ENCODE measurements at regions not wholly inside any gene's neighbourhood (a gene's known extent, or its start where the extent isn't known, plus 50 kb on each side); places are given as distances from the start of the nearest gene placed in this dataset.
A peak's percentile ranks its signal among the peaks of the same experiment; 100 is the strongest.
"Not testable (repeated sequence)": the region's sequence is repeated elsewhere in the genome, so short reads cannot be mapped to it uniquely, and the experiment has no call there.

DNA sequence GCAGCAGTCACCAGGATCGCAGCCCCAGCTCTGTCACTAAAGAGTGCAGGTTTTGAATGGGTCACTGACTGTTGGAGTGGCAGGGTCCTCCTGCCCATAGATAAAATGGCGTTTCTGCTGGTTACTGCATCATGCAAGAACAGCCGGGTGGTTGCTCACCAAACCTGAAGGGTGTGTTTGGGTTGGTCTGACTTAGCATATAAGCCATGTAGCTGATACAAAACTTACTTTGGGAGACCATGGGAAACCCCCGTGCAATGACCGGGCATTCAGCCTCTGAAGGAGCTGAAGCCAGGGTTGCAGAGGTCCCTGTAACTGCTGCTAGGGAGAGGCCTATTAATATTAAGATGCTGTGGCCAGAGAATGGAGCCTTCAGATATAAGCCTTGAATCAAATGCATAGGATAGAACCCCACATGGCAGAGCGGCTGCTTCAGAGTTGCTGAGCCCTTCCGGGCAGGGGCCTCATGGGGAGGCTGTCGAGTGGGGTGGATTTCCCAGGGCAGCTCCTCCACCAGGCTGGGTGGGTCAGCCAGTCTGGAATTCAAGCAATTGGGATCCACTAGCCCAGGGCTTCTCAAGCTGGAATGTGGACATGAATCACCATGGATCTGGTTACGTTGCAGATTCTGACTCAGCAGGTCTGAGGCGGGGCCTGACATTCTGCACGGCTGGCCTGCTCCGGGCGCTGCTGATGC lies 70.9 kb upstream of the CTBP2 start:
- H3K4me1 Mint-ChIP-seq: peaks cover 0 to 4% of the 10 kb centered on the region in 2 donors
- 92% methylated on average over 13 of the region's 13 CpGs for WGBS (ENCODE audit: insufficient coverage)
- H3K36me3 Mint-ChIP-seq: peaks cover 11% of the 10 kb centered on the region

DNA sequence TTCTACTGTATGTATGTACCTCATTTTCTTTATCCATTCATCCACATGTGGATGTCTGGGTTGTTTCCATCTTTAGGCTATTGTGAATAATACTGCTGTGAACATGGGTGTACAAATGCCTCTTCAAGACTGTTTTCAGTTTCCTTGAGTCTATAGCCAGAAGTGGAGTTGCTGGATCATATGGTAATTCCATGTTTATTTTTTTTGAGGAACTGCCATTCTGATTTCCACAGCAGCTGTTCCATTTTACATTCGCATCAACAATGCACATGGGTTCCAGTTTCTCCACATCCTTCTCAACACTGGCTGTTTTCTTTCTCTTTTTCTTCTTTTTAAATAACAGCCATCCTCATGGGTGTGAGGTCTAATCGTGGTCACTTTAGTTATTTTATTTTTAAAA lies 69.9 kb upstream of the CTBP2 start:
- no peak overlapping the region for H3K4me3 Mint-ChIP-seq
- no peak for ATAC-seq
- peaks cover 0 to 4% of the 10 kb centered on the region in 2 donors for H3K4me1 Mint-ChIP-seq
- DNase-seq: no peak
- 100% methylated on average over 1 of the region's 2 CpGs for WGBS (ENCODE audit: insufficient coverage)
- H3K36me3 ChIP-seq (ENCODE audit: control insufficient read depth, insufficient read depth, low read length): no peaks in the 10 kb centered on the region
- TF ChIP-seq, protein P1, sequence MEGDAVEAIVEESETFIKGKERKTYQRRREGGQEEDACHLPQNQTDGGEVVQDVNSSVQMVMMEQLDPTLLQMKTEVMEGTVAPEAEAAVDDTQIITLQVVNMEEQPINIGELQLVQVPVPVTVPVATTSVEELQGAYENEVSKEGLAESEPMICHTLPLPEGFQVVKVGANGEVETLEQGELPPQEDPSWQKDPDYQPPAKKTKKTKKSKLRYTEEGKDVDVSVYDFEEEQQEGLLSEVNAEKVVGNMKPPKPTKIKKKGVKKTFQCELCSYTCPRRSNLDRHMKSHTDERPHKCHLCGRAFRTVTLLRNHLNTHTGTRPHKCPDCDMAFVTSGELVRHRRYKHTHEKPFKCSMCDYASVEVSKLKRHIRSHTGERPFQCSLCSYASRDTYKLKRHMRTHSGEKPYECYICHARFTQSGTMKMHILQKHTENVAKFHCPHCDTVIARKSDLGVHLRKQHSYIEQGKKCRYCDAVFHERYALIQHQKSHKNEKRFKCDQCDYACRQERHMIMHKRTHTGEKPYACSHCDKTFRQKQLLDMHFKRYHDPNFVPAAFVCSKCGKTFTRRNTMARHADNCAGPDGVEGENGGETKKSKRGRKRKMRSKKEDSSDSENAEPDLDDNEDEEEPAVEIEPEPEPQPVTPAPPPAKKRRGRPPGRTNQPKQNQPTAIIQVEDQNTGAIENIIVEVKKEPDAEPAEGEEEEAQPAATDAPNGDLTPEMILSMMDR (IDR thresholded peaks at IDR 0.05): no peak
- H3K9me3 ChIP-seq (ENCODE audit: control insufficient read depth, insufficient read depth, low read length): peaks cover 20% of the 10 kb centered on the region
- peaks cover 5% of the 10 kb centered on the region for H3K36me3 Mint-ChIP-seq
- peak overlapping the region in 1 of 2 donors; percentile 17 for H3K27ac Mint-ChIP-seq
- no peak overlapping the region for H3K27ac ChIP-seq (ENCODE audit: low read length)
- H3K27me3 Mint-ChIP-seq (ENCODE audit: low read depth in 2 of 2): peaks cover 8 to 10% of the 10 kb centered on the region in 2 donors
- peaks cover 3% of the 10 kb centered on the region for H3K27me3 ChIP-seq (ENCODE audit: control insufficient read depth, insufficient read depth, low read length)
- peaks cover 12% of the 10 kb centered on the region for H3K4me1 ChIP-seq (ENCODE audit: control insufficient read depth, insufficient read depth, low read length)
- intact Hi-C loops (cut with micrococcal nuclease): no loop called here
- H3K4me3 ChIP-seq (ENCODE audit: low read length): no peak overlapping the region
- H3K9me3 Mint-ChIP-seq: no peaks in the 10 kb centered on the region

More for the DNA sequence above, 70.9 kb upstream of the CTBP2 start:
- no peaks in the 10 kb centered on the region for H3K9me3 Mint-ChIP-seq
- H3K27ac Mint-ChIP-seq: no peak overlapping the region
- ATAC-seq (no peak), DNase-seq (no peak)
- no peak overlapping the region for H3K4me3 Mint-ChIP-seq
- H3K27me3 ChIP-seq (ENCODE audit: control insufficient read depth, insufficient read depth, low read length): peaks cover 3% of the 10 kb centered on the region
- H3K9me3 ChIP-seq (ENCODE audit: control insufficient read depth, insufficient read depth, low read length): peaks cover 20% of the 10 kb centered on the region
- no peaks in the 10 kb centered on the region for H3K36me3 ChIP-seq (ENCODE audit: control insufficient read depth, insufficient read depth, low read length)
- no peak overlapping the region for H3K27ac ChIP-seq (ENCODE audit: low read length)
- H3K4me1 ChIP-seq (ENCODE audit: control insufficient read depth, insufficient read depth, low read length): peaks cover 12% of the 10 kb centered on the region
- TF ChIP-seq, protein P1 (IDR thresholded peaks at IDR 0.05): no peak
- no peak overlapping the region for H3K4me3 ChIP-seq (ENCODE audit: low read length)
- peaks cover 16 to 18% of the 10 kb centered on the region in 2 donors for H3K27me3 Mint-ChIP-seq (ENCODE audit: low read depth in 2 of 2)
- intact Hi-C loops (cut with micrococcal nuclease): no loop called here

DNA sequence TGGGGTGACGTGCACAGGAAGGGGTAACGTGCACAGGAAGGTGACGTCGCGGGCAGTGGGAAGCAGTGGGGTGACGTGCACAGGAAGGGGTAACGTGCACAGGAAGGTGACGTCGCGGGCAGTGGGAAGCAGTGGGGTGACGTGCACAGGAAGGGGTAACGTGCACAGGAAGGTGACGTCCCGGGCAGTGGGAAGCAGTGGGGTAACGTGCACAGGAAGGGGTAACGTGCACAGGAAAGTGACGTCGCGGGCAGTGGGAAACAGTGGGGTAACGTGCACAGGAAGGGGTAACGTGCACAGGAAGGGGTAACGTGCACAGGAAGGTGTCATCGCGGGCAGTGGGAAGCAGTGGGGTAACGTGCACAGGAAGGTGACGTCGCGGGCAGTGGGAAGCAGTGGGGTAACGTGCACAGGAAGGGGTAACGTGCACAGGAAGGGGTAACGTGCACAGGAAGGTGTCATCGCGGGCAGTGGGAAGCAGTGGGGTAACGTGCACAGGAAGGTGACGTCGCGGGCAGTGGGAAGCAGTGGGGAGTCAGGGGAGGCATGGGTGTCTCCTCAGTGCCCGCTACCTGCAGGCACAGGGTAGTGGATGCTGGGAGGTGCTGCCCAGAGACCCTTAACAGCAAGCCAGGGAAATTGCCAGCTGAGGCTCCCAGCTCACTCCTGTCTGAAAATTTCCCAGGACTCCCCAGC lies 68.0 kb upstream of the CTBP2 start:
- H3K4me1 Mint-ChIP-seq; intact Hi-C loops (cut with micrococcal nuclease); H3K27me3 ChIP-seq (ENCODE audit: control insufficient read depth, insufficient read depth, low read length); H3K4me3 ChIP-seq (ENCODE audit: low read length); H3K9me3 Mint-ChIP-seq; H3K27me3 Mint-ChIP-seq (ENCODE audit: low read depth in 2 of 2); H3K36me3 ChIP-seq (ENCODE audit: control insufficient read depth, insufficient read depth, low read length); H3K36me3 Mint-ChIP-seq: not testable (repeated sequence)
- DNase-seq (peak in 1 of 2 donors; percentile 25), ATAC-seq (peak; percentile 61 to 74 (median 72))
- peak overlapping the region; percentile 35 for H3K4me3 Mint-ChIP-seq
- Histone ChIP-seq H3K4me1 (ENCODE audit: control insufficient read depth, insufficient read depth, low read length) (peaks cover 12% of the 10 kb centered on the region), H3K27ac (ENCODE audit: low read length) (peak overlapping the region; percentile 87), H3K9me3 (ENCODE audit: control insufficient read depth, insufficient read depth, low read length) (peaks cover 20% of the 10 kb centered on the region)
- WGBS (ENCODE audit: insufficient coverage): 52% methylated on average over 31 of the region's 38 CpGs
- H3K27ac Mint-ChIP-seq: peak overlapping the region; percentile 65 to 83

DNA sequence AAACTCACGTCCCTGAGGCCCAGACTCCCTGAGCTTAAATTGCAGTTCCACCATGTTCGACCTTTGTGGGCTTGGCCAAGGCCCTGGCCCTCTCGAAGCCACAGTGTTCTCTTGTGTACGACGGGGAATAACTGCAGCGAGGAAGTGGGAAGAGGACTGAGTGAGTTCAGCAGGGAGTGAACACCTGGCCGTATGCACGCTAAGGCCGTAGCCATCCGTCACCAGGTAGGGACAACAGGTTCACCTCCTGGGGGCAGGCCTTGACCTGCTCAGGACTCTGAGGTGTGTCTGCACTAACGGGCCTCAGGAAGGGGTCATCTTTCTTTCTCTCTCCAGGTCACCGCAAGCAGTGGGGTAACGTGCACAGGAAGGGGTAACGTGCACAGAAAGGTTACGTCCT lies 67.2 kb upstream of the CTBP2 start:
- Histone ChIP-seq H3K9me3 (ENCODE audit: control insufficient read depth, insufficient read depth, low read length) (peaks cover 20% of the 10 kb centered on the region), H3K36me3 (ENCODE audit: control insufficient read depth, insufficient read depth, low read length) (no peaks in the 10 kb centered on the region), H3K27me3 (ENCODE audit: control insufficient read depth, insufficient read depth, low read length) (no peaks in the 10 kb centered on the region), H3K4me3 (ENCODE audit: low read length) (no peak overlapping the region), H3K4me1 (ENCODE audit: control insufficient read depth, insufficient read depth, low read length) (peaks cover 12% of the 10 kb centered on the region), H3K27ac (ENCODE audit: low read length) (peak overlapping the region; percentile 84)
- DNase-seq (no peak), ATAC-seq (peak in 1 of 3 donors; percentile 39)
- WGBS (ENCODE audit: insufficient coverage): 93% methylated on average over 15 of the region's 15 CpGs
- Mint-ChIP-seq H3K36me3 (peaks cover 5% of the 10 kb centered on the region), H3K27ac (peak overlapping the region; percentile 67 to 90), H3K4me1 (peaks cover 0 to 4% of the 10 kb centered on the region in 2 donors), H3K4me3 (peak overlapping the region; percentile 65), H3K9me3 (no peaks in the 10 kb centered on the region), H3K27me3 (ENCODE audit: low read depth in 2 of 2) (peaks cover 5% of the 10 kb centered on the region in 2 donors)
- intact Hi-C loops (cut with micrococcal nuclease): no loop called here
- TF ChIP-seq, protein P1 (IDR thresholded peaks at IDR 0.05): no peak
